Calu3 (cell line): ENCODE measurements at regions not wholly inside any gene's neighbourhood (a gene's known extent, or its start where the extent isn't known, plus 50 kb on each side); places are given as distances from the start of the nearest gene placed in this dataset.

Source experiments
- BruUV-seq: library from RNA; stranded (reverse); fragments of 400-500 nt; replicated peaks from 2 replicates; lab custom pipeline; 2021; lab: Mats Ljungman, UMichigan
- CTCF ChIA-PET: fragments of 300-600 bp; sonication (Branson Sonifier 250); formaldehyde crosslinking; loops from one replicate; lab custom pipeline; 2022; ENCODE audit warnings: antibody characterized with exemption; lab: Charles Lee
- DNase-seq: peaks from one replicate; pipeline ENCODE4 v3.0.0; 2022
- H3K27ac Mint-ChIP-seq: one replicate; pipeline ENCODE4 v1.8.0; 2022; ENCODE audit warnings: mixed read lengths; ENCODE audit not compliant: unreplicated experiment
- H3K27me3 Mint-ChIP-seq: one replicate; pipeline ENCODE4 v1.8.0; 2022; ENCODE audit warnings: mixed read lengths; ENCODE audit not compliant: unreplicated experiment
- H3K36me3 Mint-ChIP-seq: one replicate; pipeline ENCODE4 v1.8.0; 2022; ENCODE audit warnings: mild to moderate bottlenecking, moderate library complexity, mixed read lengths; ENCODE audit not compliant: insufficient read depth, unreplicated experiment
- H3K4me1 Mint-ChIP-seq: one replicate; pipeline ENCODE4 v1.8.0; 2022; ENCODE audit warnings: mild to moderate bottlenecking, low read depth, mixed read lengths; ENCODE audit not compliant: unreplicated experiment
- H3K4me3 Mint-ChIP-seq: one replicate; pipeline ENCODE4 v1.8.0; 2022; ENCODE audit warnings: mild to moderate bottlenecking, low read depth, moderate library complexity, mixed read lengths; ENCODE audit not compliant: unreplicated experiment
- H3K9me3 Mint-ChIP-seq: one replicate; pipeline ENCODE4 v1.8.0; 2022; ENCODE audit warnings: low read depth, mixed read lengths; ENCODE audit not compliant: unreplicated experiment
- CTCF ChIP-seq: fragments of 200-600 bp; IDR thresholded peaks from one replicate; pipeline ENCODE4 v1.8.0; 2022; ENCODE audit warnings: antibody characterized with exemption; ENCODE audit not compliant: unreplicated experiment
- intact Hi-C: fragments of 100-400 bp; cut with micrococcal nuclease; formaldehyde crosslinking; loops from one replicate; pipeline ENCODE4 v1.10.0; 2022; ENCODE audit not compliant: unreplicated experiment

- H3K27me3 Mint-ChIP-seq = no peaks in the 10 kb centered on the region
- no peak for DNase-seq
- intact Hi-C loops = no loop called here
- H3K4me1 Mint-ChIP-seq = no peaks in the 10 kb centered on the region
- H3K36me3 Mint-ChIP-seq = no peaks in the 10 kb centered on the region
- BruUV-seq = no TSS peak
- H3K4me3 Mint-ChIP-seq = no peak overlapping the region
- CTCF ChIA-PET = no interaction called here
- no peak overlapping the region for H3K27ac Mint-ChIP-seq
- H3K9me3 Mint-ChIP-seq = peaks cover under 1% of the 10 kb centered on the region
- no peak for TF ChIP-seq CTCF
These were observed 137.7 kb upstream of the ALDH1B1 start for GRCh38 chr9:38254756-38255155.

- intact Hi-C loops = no loop called here
- H3K4me1 Mint-ChIP-seq = no peaks in the 10 kb centered on the region
- CTCF ChIA-PET = no interaction called here
- no peak for DNase-seq
- H3K4me3 Mint-ChIP-seq = no peak overlapping the region
- no peaks in the 10 kb centered on the region for H3K27me3 Mint-ChIP-seq
- TF ChIP-seq CTCF = no peak
- H3K27ac Mint-ChIP-seq = no peak overlapping the region
- H3K36me3 Mint-ChIP-seq = no peaks in the 10 kb centered on the region
- no TSS peak for BruUV-seq
- H3K9me3 Mint-ChIP-seq = no peaks in the 10 kb centered on the region
These were observed 138.4 kb upstream of the ALDH1B1 start for GRCh38 chr9:38254151-38254550.

GRCh38 chr9:38253200-38253599 is 139.3 kb upstream of the ALDH1B1 start:
- no peak for DNase-seq
- no peaks in the 10 kb centered on the region for H3K27me3 Mint-ChIP-seq
- no peak overlapping the region for H3K27ac Mint-ChIP-seq
- no peaks in the 10 kb centered on the region for H3K4me1 Mint-ChIP-seq
- CTCF ChIA-PET = no interaction called here
- intact Hi-C loops = no loop called here
- no TSS peak for BruUV-seq
- H3K36me3 Mint-ChIP-seq = no peaks in the 10 kb centered on the region
- no peak for TF ChIP-seq CTCF
- no peak overlapping the region for H3K4me3 Mint-ChIP-seq
- H3K9me3 Mint-ChIP-seq = no peaks in the 10 kb centered on the region

GRCh38 chr9:38251036-38251860 is 141.3 kb upstream of the ALDH1B1 start:
- Mint-ChIP-seq H3K36me3 (no peaks in the 10 kb centered on the region), H3K4me3 (no peak overlapping the region), H3K27ac (no peak overlapping the region), H3K27me3 (no peaks in the 10 kb centered on the region), H3K4me1 (no peaks in the 10 kb centered on the region), H3K9me3 (no peaks in the 10 kb centered on the region)
- intact Hi-C loops = no loop called here
- DNase-seq = no peak
- BruUV-seq = no TSS peak
- TF ChIP-seq CTCF = no peak
- CTCF ChIA-PET = no interaction called here
